ENCODE measurements at regions not wholly inside any gene's neighbourhood (a gene's known extent, or its start where the extent isn't known, plus 50 kb on each side); places are given as distances from the start of the nearest gene placed in this dataset.

GRCh38 chr20:40050596-40050995 lies 638.4 kb downstream of the MAFB start:
- H3K4me2 ChIP-seq (replicated peaks; ENCODE audit: extremely low read depth, low read length, poor library complexity, severe bottlenecking) = no peak overlapping the region
- no peak overlapping the region for H2AFZ ChIP-seq (ENCODE audit: insufficient read depth, low read depth, low read length, poor library complexity, severe bottlenecking)
- Mint-ChIP-seq H3K27me3 (ENCODE audit: low read depth in 3 of 3) (peaks cover 0 to 3% (median 2%) of the 10 kb centered on the region in 3 donors), H3K9me3 (peaks cover 0 to 3% (median 2%) of the 10 kb centered on the region in 7 donors), H3K36me3 (no peaks in the 10 kb centered on the region), H3K4me3 (no peak overlapping the region), H3K4me1 (no peaks in the 10 kb centered on the region), H3K27ac (no peak overlapping the region)
- H3K4me1 ChIP-seq (ENCODE audit: control insufficient read depth in 1 of 2, insufficient read depth in 2 of 2, low read length in 2 of 2) = no peaks in the 10 kb centered on the region
- H3K27ac ChIP-seq (ENCODE audit: low read depth in 1 of 2, low read length in 2 of 2) = no peak overlapping the region
- no CpG with 5 or more reads among the region's 2 CpGs for WGBS (ENCODE audit: insufficient coverage)
- intact Hi-C loops (cut with micrococcal nuclease) = no loop called here
- H3K9me3 ChIP-seq (replicated peaks in 1 of 2; ENCODE audit: control insufficient read depth in 1 of 2, insufficient read depth in 1 of 2, low read length in 2 of 2) = no peaks in the 10 kb centered on the region
- no peaks in the 10 kb centered on the region for H4K20me1 ChIP-seq (ENCODE audit: insufficient read depth, low read length)
- no peak overlapping the region for H3K4me3 ChIP-seq (replicated peaks in 1 of 3; ENCODE audit: low read depth in 2 of 3, low read length in 3 of 3)
- H3K27me3 ChIP-seq (ENCODE audit: control insufficient read depth in 2 of 2, insufficient read depth in 2 of 2, low read length in 2 of 2) = no peaks in the 10 kb centered on the region
- TF ChIP-seq CTCF (IDR thresholded peaks at IDR 0.05) = no peak
- H3K9ac ChIP-seq (ENCODE audit: insufficient read depth, low read length, poor library complexity, severe bottlenecking) = no peak overlapping the region
- no peaks in the 10 kb centered on the region for H3K36me3 ChIP-seq (replicated peaks in 1 of 2; ENCODE audit: control insufficient read depth in 1 of 2, insufficient read depth in 2 of 2, low read length in 2 of 2)
- no peak for DNase-seq
- H3K79me2 ChIP-seq (ENCODE audit: insufficient read depth, low read length) = no peaks in the 10 kb centered on the region

GRCh38 chr20:40049854-40050253 lies 639.2 kb downstream of the MAFB start:
- H3K9me3 Mint-ChIP-seq = peaks cover 0 to 3% (median 2%) of the 10 kb centered on the region in 7 donors
- Histone ChIP-seq H3K4me3 (replicated peaks in 1 of 3; ENCODE audit: low read depth in 2 of 3, low read length in 3 of 3) (no peak overlapping the region), H3K4me1 (ENCODE audit: control insufficient read depth in 1 of 2, insufficient read depth in 2 of 2, low read length in 2 of 2) (no peaks in the 10 kb centered on the region), H3K79me2 (ENCODE audit: insufficient read depth, low read length) (no peaks in the 10 kb centered on the region), H3K36me3 (replicated peaks in 1 of 2; ENCODE audit: control insufficient read depth in 1 of 2, insufficient read depth in 2 of 2, low read length in 2 of 2) (no peaks in the 10 kb centered on the region), H4K20me1 (ENCODE audit: insufficient read depth, low read length) (no peaks in the 10 kb centered on the region), H3K27ac (ENCODE audit: low read depth in 1 of 2, low read length in 2 of 2) (no peak overlapping the region), H3K4me2 (replicated peaks; ENCODE audit: extremely low read depth, low read length, poor library complexity, severe bottlenecking) (no peak overlapping the region), H2AFZ (ENCODE audit: insufficient read depth, low read depth, low read length, poor library complexity, severe bottlenecking) (no peak overlapping the region), H3K27me3 (ENCODE audit: control insufficient read depth in 2 of 2, insufficient read depth in 2 of 2, low read length in 2 of 2) (no peaks in the 10 kb centered on the region), H3K9ac (ENCODE audit: insufficient read depth, low read length, poor library complexity, severe bottlenecking) (no peak overlapping the region), H3K9me3 (replicated peaks in 1 of 2; ENCODE audit: control insufficient read depth in 1 of 2, insufficient read depth in 1 of 2, low read length in 2 of 2) (no peaks in the 10 kb centered on the region)
- no peaks in the 10 kb centered on the region for H3K4me1 Mint-ChIP-seq
- DNase-seq = peak in 2 of 3 donors; percentile 5 to 9
- H3K27me3 Mint-ChIP-seq (ENCODE audit: low read depth in 3 of 3) = peaks cover 0 to 3% (median 2%) of the 10 kb centered on the region in 3 donors
- no peak overlapping the region for H3K27ac Mint-ChIP-seq
- no peak overlapping the region for H3K4me3 Mint-ChIP-seq
- no peaks in the 10 kb centered on the region for H3K36me3 Mint-ChIP-seq
- intact Hi-C loops (cut with micrococcal nuclease) = no loop called here
- TF ChIP-seq CTCF (IDR thresholded peaks at IDR 0.05) = no peak
